ENCODE measurements at regions not wholly inside any gene's neighbourhood (a gene's known extent, or its start where the extent isn't known, plus 50 kb on each side); places are given as distances from the start of the nearest gene placed in this dataset.

GRCh38 chrX:16511796-16512776 lies 137.9 kb upstream of the S100G start:
- H3K27me3 ChIP-seq = no peaks in the 10 kb centered on the region
- H3K9me3 ChIP-seq = no peaks in the 10 kb centered on the region
- no peak overlapping the region for H3K27ac ChIP-seq
- TF ChIP-seq CTCF (IDR thresholded peaks at IDR 0.05) = no peak
- H3K4me1 ChIP-seq = no peaks in the 10 kb centered on the region
- no peak for DNase-seq (ENCODE audit: low spot score)
- H3K4me3 ChIP-seq = no peak overlapping the region
- H3K36me3 ChIP-seq = no peaks in the 10 kb centered on the region

- Histone ChIP-seq H3K36me3 (no peaks in the 10 kb centered on the region), H3K4me3 (no peak overlapping the region), H3K27me3 (no peaks in the 10 kb centered on the region), H3K4me1 (no peaks in the 10 kb centered on the region), H3K9me3 (peaks cover 0 to 7% of the 10 kb centered on the region in 2 donors), H3K27ac (no peak overlapping the region)
- no peak for DNase-seq (ENCODE audit: low spot score)
- no peak for TF ChIP-seq CTCF (IDR thresholded peaks at IDR 0.05)
Measured at GRCh38 chrX:16516232-16516876, 133.6 kb upstream of the S100G start.

- no peak for TF ChIP-seq CTCF (IDR thresholded peaks at IDR 0.05)
- Histone ChIP-seq H3K36me3 (no peaks in the 10 kb centered on the region), H3K4me1 (no peaks in the 10 kb centered on the region), H3K9me3 (peaks cover 0 to 7% of the 10 kb centered on the region in 2 donors), H3K27ac (no peak overlapping the region), H3K4me3 (no peak overlapping the region), H3K27me3 (no peaks in the 10 kb centered on the region)
- DNase-seq (ENCODE audit: low spot score) = no peak
Measured at GRCh38 chrX:16517039-16517605, 132.8 kb upstream of the S100G start.

GRCh38 chrX:16518131-16518530 lies 131.8 kb upstream of the S100G start:
- no peaks in the 10 kb centered on the region for H3K27me3 ChIP-seq
- H3K4me1 ChIP-seq = no peaks in the 10 kb centered on the region
- H3K36me3 ChIP-seq = no peaks in the 10 kb centered on the region
- no peak overlapping the region for H3K27ac ChIP-seq
- no peak for DNase-seq (ENCODE audit: low spot score)
- H3K9me3 ChIP-seq = peaks cover 0 to 7% of the 10 kb centered on the region in 2 donors
- no peak for TF ChIP-seq CTCF (IDR thresholded peaks at IDR 0.05)
- no peak overlapping the region for H3K4me3 ChIP-seq

GRCh38 chrX:16524316-16524715 lies 125.6 kb upstream of the S100G start:
- H3K4me1 ChIP-seq = no peaks in the 10 kb centered on the region
- H3K27ac ChIP-seq = no peak overlapping the region
- no peak for DNase-seq (ENCODE audit: low spot score)
- no peaks in the 10 kb centered on the region for H3K36me3 ChIP-seq
- H3K9me3 ChIP-seq = peaks cover 0 to 8% of the 10 kb centered on the region in 2 donors
- TF ChIP-seq CTCF (IDR thresholded peaks at IDR 0.05) = no peak
- no peaks in the 10 kb centered on the region for H3K27me3 ChIP-seq
- H3K4me3 ChIP-seq = no peak overlapping the region
